OCI-LY7 (cell line): ENCODE measurements at regions not wholly inside any gene's neighbourhood (a gene's known extent, or its start where the extent isn't known, plus 50 kb on each side); places are given as distances from the start of the nearest gene placed in this dataset.

Experiments
- BruUV-seq: library from RNA; stranded (reverse); fragments of 400-500 nt; replicated peaks from 2 replicates; lab custom pipeline; 2021; lab: Mats Ljungman, UMichigan
- CTCF ChIA-PET: fragments of 300-600 bp; sonication (Branson Sonifier 250); formaldehyde crosslinking; loops from one replicate; lab custom pipeline; 2022; ENCODE audit warnings: antibody characterized with exemption; ENCODE audit not compliant: unreplicated experiment; lab: Charles Lee
- POLR2A ChIA-PET: fragments of 300-600 bp; sonication (Branson Sonifier 250); formaldehyde crosslinking; loops from one replicate; lab custom pipeline; 2022; ENCODE audit warnings: antibody characterized with exemption; lab: Charles Lee
- DNase-seq: peaks from one replicate; pipeline ENCODE4 v3.0.0-alpha.2; 2015; ENCODE audit warnings: low spot score
- H2AFZ ChIP-seq: fragments of 200-600 bp; sonication (generic), shearing (Covaris generic); 2 replicates; pipeline ENCODE4 v1.6.1; 2014; ENCODE audit warnings: mild to moderate bottlenecking, antibody characterized with exemption, low read length, moderate library complexity
- H3K27ac ChIP-seq: fragments of 200-600 bp; sonication (generic); 2 replicates; pipeline ENCODE4 v1.5.1; 2014; ENCODE audit warnings: mixed run types, low read depth, mild to moderate bottlenecking, moderate library complexity, low read length, inconsistent platforms; ENCODE audit not compliant: poor library complexity, severe bottlenecking
- H3K36me3 ChIP-seq: fragments of 200-600 bp; sonication (generic); 2 replicates; pipeline ENCODE4 v1.6.1; 2014; ENCODE audit warnings: mild to moderate bottlenecking, antibody characterized with exemption, low read length, moderate library complexity, mixed read lengths; ENCODE audit not compliant: insufficient read depth
- H3K4me1 ChIP-seq: fragments of 200-600 bp; sonication (generic); 2 replicates; pipeline ENCODE4 v1.5.1; 2014; ENCODE audit warnings: mild to moderate bottlenecking, low read length; ENCODE audit not compliant: insufficient read depth, poor library complexity, severe bottlenecking
- H3K4me2 ChIP-seq: fragments of 200-600 bp; sonication (generic); 2 replicates; pipeline ENCODE4 v1.6.1; 2014; ENCODE audit warnings: mild to moderate bottlenecking, low read length
- H3K4me3 ChIP-seq: fragments of 200-600 bp; sonication (generic); 2 replicates; pipeline ENCODE4 v1.5.1; 2014; ENCODE audit warnings: mild to moderate bottlenecking, low read depth, low read length; ENCODE audit not compliant: poor library complexity, severe bottlenecking
- H3K79me2 ChIP-seq: fragments of 200-600 bp; sonication (generic); 2 replicates; pipeline ENCODE4 v1.6.1; 2016; ENCODE audit warnings: low read depth, mild to moderate bottlenecking, low read length, moderate library complexity, mixed read lengths; ENCODE audit not compliant: insufficient read depth
- H3K9me2 ChIP-seq: fragments of 200-600 bp; sonication (generic); 2 replicates; pipeline ENCODE4 v1.6.1; 2016; ENCODE audit warnings: mild to moderate bottlenecking, low read length, mixed read lengths; ENCODE audit not compliant: insufficient read depth
- H3K9me3 ChIP-seq: fragments of 200-600 bp; sonication (generic); 2 replicates; pipeline ENCODE4 v1.6.1; 2014; ENCODE audit warnings: mild to moderate bottlenecking, mixed run types, low read length, mixed read lengths
- H4K20me1 ChIP-seq: fragments of 200-600 bp; sonication (generic); 2 replicates; pipeline ENCODE4 v1.6.1; 2014; ENCODE audit warnings: mild to moderate bottlenecking, antibody characterized with exemption, low read length, moderate library complexity, mixed read lengths; ENCODE audit not compliant: insufficient read depth
- CTCF ChIP-seq: fragments of 200-600 bp; sonication (generic); conservative IDR thresholded peaks from 2 replicates; pipeline ENCODE4 v1.5.1; 2014; ENCODE audit warnings: mild to moderate bottlenecking, antibody characterized with exemption, low read length, moderate library complexity, mixed read lengths
- EZH2phosphoT487 ChIP-seq: fragments of 200-600 bp; sonication (generic); IDR thresholded peaks from 2 replicates; pipeline ENCODE4 v1.6.1; 2018; ENCODE audit warnings: low read depth, borderline replicate concordance, mild to moderate bottlenecking, mixed run types, antibody characterized with exemption, low read length, moderate library complexity, mixed read lengths
- intact Hi-C: fragments of 100-400 bp; cut with micrococcal nuclease; formaldehyde crosslinking; loops from one replicate; pipeline ENCODE4 v1.10.0; 2022; ENCODE audit not compliant: unreplicated experiment

DNA sequence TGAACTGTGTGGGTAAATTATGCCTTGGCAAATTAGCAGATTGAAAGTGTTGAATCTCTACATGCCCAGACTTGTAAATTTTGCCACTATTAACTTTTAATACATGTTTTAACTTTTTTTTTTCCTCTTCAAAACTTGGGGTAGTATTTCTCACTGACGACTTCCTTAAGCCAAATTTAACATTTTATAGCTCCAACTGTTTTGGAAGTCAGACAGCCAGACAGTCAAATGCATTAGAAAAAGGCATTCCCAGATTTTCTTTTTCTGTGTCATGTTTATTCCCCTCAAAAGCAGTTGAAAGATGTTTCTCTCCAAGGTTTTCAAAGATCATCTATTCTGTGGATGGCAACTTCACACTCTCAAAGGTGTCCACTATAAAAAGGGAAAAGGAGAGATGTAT lies 226.8 kb upstream of the FN1 start:
- CTCF ChIA-PET = no interaction called here
- no peak for DNase-seq

DNA sequence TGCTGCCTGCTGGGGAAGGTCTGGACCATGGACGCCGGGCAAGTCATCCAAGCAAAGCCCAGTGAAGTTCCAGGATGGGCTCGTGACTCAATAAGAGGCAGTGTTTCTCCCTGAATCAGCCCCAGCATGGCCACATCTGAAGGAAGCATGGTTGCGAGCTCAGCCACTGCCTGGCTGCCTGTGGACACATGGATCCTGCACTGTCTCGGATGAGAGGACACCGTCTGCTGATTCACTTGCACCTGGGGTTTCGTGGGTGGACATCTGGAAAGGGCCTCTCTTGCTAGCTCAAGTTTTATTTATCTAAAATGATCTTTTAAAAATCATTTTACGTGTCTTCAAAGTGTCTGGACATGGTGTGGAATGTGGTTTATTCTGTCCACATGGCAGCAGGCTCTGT lies 224.8 kb upstream of the FN1 start:
- H4K20me1 ChIP-seq = no peaks in the 10 kb centered on the region
- no peaks in the 10 kb centered on the region for H3K9me3 ChIP-seq
- no peaks in the 10 kb centered on the region for H3K36me3 ChIP-seq
- H3K4me1 ChIP-seq = no peaks in the 10 kb centered on the region
- DNase-seq = no peak
- H3K9me2 ChIP-seq = no peaks in the 10 kb centered on the region
- intact Hi-C loops = no loop called here
- H2AFZ ChIP-seq = no peak overlapping the region
- POLR2A ChIA-PET = interaction anchor here (0.6 kb wide), 1 partner anchor 275 kb away, joined by 3 read pairs; no protein-coding TSS in a partner anchor
- H3K4me2 ChIP-seq = no peak overlapping the region
- CTCF ChIA-PET = no interaction called here
- H3K4me3 ChIP-seq = no peak overlapping the region
- BruUV-seq = no TSS peak
- no peak overlapping the region for H3K27ac ChIP-seq
- H3K79me2 ChIP-seq = no peaks in the 10 kb centered on the region
- TF ChIP-seq EZH2phosphoT487 = no peak
- no peak for TF ChIP-seq CTCF

More for the DNA sequence above, 226.8 kb upstream of the FN1 start:
- intact Hi-C loops = no loop called here
- Histone ChIP-seq H3K36me3 (no peaks in the 10 kb centered on the region), H3K4me1 (no peaks in the 10 kb centered on the region), H2AFZ (no peak overlapping the region), H3K9me2 (no peaks in the 10 kb centered on the region), H3K9me3 (no peaks in the 10 kb centered on the region), H3K79me2 (no peaks in the 10 kb centered on the region), H4K20me1 (no peaks in the 10 kb centered on the region), H3K4me3 (no peak overlapping the region), H3K27ac (no peak overlapping the region), H3K4me2 (no peak overlapping the region)
- POLR2A ChIA-PET = interaction anchor here (0.6 kb wide), 1 partner anchor 13 kb away, joined by 7 read pairs; no protein-coding TSS in a partner anchor
- TF ChIP-seq EZH2phosphoT487 = no peak
- TF ChIP-seq CTCF = no peak
- no TSS peak for BruUV-seq

DNA sequence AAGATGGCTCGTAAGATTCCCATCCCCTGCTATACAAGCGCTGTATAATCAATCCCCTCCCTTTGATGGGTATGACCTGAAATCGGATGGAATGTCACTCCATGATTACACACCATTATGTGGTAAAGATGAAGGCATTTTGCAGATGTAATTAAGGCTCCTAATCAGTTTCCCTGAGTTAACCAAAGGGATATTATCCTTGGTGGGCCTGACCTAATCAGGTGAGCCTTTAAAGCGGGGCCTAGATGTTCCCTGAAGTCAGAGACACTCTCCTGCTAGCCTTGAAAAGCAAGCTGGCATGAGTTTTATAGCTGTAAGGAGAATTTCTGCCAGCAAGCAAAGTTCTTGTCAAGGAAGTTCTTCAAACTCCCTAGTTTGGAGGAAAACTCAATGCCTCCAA lies 223.8 kb upstream of the FN1 start:
- POLR2A ChIA-PET = no interaction called here
- no peak overlapping the region for H3K4me3 ChIP-seq

More for the DNA sequence above, 223.8 kb upstream of the FN1 start:
- no peaks in the 10 kb centered on the region for H3K79me2 ChIP-seq
- no peaks in the 10 kb centered on the region for H3K4me1 ChIP-seq
- H3K9me3 ChIP-seq = no peaks in the 10 kb centered on the region
- H3K9me2 ChIP-seq = no peaks in the 10 kb centered on the region
- no peak overlapping the region for H2AFZ ChIP-seq
- CTCF ChIA-PET = no interaction called here
- TF ChIP-seq EZH2phosphoT487 (no peak), CTCF (no peak)
- H3K4me2 ChIP-seq = no peak overlapping the region
- no peak for DNase-seq
- no peaks in the 10 kb centered on the region for H3K36me3 ChIP-seq
- intact Hi-C loops = no loop called here
- H4K20me1 ChIP-seq = no peaks in the 10 kb centered on the region
- no TSS peak for BruUV-seq
- no peak overlapping the region for H3K27ac ChIP-seq
